SKM-1 treated with dmso at 0.1 percent for 144 hours (cell line): ENCODE measurements at regions not wholly inside any gene's neighbourhood (a gene's known extent, or its start where the extent isn't known, plus 50 kb on each side); places are given as distances from the start of the nearest gene placed in this dataset.

Source experiments
- DNase-seq: peaks from one replicate; lab custom pipeline; 2025; ENCODE audit not compliant: unreplicated experiment; lab: John Stamatoyannopoulos, UW

DNA sequence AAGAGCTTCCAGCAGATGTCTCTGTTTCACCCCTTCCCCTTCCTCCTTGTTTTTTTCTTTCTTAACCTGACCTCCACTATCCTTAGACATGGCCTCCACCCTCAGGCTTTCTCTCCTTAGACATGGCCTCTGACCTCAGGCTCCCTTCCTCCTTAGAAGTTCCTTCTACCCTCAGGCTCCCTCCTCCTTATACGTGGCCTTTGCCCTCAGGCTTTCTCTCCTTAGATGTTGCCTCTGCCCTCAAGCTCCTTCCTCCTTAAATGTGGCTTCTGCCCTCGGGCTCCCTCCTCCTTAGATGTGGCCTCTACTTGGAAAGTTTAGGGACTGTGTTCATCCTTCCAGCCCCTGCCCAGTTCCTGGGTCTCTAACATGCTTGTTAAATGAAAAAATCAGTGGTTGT is 180.4 kb upstream of the S1PR3 start:
- no peak for DNase-seq

DNA sequence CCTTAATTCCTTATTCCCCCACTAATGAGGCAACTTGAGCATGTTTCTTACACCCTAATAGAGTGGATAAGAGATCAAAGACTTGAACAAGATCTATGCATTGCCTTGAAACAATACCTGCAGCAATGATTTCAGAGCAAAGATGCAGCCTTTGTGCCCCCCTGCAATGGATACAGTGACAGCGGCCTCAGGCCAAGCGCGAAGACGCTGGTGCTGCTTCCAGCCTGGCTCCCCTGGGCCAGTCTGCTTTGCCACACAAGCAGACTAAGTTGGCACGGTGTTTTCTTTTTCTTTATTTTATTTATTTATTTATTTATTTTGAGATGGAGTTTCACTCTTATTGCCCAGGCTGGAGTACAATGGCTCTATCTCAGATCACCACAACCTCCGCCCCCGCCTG is 179.8 kb upstream of the S1PR3 start:
- no peak for DNase-seq

DNA sequence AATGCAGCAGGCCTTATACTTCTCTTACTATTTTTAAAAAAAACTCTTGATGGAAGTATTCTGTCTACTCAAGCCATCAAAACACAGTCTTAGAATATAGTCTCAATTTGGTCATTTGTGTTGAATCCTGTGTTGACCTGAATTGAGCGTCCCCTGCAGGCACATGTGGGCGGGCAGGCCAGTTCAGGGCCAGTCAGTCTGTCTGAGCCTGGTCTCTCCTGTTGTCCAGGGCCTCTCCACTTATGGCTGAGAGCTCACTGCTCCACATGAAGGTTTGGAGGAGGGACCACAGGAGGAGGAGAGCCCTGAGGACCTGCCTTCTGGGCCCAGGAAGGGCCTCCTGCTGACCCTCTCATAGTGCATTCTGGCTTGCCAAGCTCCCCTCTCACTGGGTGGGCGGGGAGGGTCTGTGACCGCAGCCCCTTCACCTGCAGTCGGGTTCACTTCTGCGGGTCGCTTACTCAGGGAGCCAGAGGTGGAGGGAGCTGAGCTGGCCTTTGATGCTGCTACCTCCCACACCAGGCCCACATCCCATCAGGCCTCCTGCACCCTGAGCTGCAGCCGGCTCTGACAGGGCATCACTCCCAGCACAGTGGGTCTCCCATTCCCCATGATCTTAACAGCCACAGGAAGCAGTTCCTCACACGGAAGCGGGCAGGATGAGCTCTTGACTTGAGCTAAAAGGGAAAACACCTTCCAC is 178.2 kb upstream of the S1PR3 start:
- no peak for DNase-seq

DNA sequence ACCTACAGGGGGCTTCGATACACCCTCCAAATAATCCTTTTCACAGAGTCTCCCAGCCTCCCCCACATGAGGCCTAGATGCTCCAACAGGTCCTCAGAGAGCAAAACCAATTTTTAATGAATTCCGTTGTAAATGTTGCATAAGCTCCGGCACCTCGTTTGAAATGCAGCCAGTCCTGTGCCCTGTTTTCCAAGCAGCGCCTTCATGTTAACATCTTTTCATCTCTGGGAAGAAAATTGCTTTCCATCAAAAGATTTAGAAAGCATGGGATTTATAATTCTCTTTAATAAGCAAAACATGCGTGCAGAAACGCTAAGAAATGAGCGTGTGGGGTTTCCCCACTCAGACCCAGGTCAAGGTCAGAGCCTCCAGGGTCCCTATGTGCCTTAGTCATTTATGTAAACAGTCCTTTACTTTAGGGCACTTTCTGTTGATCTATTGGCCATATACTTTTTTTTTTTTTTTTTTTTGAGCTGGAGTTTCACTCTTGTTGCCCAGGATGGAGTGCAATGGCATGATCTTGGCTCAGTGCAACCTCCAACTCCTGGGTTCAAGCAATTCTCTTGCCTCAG is 177.5 kb upstream of the S1PR3 start:
- DNase-seq = no peak

DNA sequence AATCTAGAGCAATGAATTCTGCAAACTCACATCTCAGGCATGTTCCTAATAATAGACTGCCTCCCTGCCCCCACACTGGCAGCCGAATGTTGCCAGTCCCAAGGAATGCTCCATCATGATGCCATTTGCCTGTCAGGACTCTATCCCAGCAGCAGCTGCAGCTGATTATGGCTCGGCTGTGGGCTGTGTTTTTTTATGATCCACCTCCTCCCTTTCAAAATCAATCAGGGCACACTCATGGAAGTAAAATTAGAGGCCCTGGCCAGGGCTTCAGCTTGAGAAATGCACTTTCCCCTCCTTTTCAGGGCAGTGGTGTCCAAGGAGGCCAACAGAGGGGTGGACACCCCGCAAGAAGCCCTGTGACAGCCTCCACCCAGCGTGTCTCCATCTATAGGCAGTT is 176.7 kb upstream of the S1PR3 start:
- no peak for DNase-seq

DNA sequence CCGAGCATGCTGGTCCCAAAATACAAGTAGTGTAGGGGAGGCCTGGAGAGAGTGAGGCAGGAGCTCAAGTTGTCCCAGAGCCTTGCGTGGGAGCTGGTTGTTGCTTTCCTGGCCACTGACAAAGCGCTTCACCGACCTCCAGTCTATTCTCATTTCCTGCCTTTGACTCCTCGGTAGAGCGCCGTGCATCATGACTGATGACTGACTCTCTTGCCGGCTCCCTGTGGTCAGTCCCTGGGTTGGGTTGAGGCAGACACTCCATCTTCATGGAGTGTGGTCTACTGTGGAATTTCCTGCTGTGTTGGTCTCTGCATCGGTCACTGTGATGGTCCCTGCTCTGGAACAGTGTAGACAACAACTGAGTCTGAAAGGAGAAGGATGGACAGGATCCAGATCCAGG is 175.1 kb upstream of the S1PR3 start:
- no peak for DNase-seq

DNA sequence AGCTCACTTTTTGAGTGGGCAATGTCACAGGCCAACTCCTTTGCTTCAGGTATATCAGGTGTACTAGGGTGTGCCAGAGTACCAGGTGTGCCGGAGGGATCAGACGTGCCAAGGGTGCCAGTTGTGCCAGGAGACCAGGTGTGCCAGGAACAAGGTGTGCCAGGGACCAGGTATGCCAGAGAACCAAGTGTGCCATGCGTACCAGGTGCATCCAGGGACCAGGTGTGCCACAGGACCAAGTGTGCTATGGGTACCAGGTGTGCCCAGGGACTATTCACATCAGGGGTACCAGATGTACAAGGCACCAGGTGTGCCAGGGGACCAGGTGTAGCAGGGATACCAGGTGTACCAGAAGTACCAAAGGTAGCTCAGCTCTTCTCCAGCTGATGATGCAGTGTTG is 174.7 kb upstream of the S1PR3 start:
- no peak for DNase-seq

DNA sequence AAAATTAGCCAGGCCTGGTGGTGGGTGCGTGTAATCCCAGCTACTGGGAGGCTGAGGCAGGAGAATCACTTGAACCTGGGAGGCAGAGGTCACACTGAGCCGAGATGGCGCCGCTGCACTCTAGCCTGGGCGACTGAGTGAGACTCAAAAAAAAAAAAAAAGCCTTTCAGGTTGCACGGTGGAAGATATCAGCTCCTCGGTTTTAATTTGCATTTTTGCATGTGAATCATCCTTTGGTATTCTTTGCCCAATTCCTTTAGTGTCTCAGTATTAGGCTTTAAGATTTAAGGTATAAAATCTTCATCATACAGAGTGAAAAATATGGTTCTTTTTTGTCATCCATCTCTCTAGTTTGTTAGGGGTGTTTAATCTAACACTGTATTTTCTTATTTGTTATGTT is 173.6 kb upstream of the S1PR3 start:
- DNase-seq = no peak

DNA sequence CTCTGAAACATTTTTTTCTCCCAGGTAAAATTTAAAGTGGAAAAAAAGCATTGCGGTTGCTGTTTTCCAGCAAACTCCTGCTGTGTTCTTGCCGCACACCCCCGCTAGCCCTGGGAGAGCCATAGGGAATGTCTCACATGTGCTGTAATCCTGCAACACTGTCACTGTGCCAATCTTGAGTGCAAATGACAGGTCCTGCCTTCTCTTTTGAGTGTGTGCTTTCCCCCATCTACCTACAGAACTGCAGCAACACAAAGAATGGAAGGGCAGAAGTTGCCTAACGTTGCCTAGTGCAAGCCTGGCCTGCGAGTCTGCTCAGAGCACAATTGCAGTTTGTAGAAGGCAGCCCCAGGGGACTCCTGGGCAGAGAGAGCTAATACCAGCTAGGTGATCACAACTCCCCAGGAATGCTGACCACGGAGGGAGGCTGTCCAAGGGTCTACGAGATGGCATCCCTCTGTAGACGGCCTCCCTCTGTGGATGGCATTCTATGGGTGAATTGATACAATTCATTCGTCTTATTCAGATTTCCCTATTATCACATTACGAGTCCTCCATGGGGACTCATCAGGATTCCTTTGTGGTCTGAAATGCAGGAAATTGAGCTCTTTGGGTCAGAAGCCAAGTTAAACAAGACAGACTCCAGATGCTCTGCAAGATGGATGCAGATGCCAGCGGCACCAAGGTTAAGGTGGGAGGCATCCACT is 172.6 kb upstream of the S1PR3 start:
- no peak for DNase-seq

DNA sequence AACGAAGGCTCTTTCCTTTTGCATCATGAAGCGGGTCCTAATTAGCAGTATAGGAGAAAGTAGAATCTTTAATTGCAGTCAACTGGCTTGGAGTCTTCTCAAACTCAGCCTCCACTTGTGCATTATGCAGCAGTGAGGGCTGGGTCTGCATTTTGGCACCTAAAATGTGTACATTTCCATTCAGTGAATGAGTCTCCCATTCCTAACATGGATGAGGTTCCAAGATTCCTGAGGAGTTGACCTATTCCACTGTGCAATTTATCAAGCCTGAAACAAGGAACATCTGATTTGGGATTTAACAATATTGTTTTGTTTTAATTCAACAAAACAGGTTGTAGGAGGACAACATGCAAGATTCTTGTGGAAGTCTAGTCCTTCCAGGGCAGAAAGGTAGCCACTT is 171.8 kb upstream of the S1PR3 start:
- DNase-seq = no peak

DNA sequence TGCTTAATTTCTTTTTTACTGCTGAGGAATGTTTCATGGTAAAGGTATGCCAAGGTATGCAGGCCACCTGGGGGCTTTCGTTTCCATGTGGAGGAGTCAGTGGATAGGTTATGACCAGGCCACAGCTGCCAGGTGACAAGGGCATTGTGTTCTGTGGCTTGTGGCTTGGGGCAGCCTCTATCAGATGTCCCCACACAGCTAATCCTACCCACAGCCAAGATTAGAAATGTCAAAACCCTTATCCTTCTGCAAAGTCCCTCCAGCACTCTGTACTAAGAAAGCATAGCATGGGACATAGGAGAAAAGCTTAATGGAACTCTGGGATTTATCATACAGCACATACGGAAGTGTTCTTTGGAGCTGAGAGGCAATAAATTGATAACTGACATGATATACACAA is 171.2 kb upstream of the S1PR3 start:
- no peak for DNase-seq

DNA sequence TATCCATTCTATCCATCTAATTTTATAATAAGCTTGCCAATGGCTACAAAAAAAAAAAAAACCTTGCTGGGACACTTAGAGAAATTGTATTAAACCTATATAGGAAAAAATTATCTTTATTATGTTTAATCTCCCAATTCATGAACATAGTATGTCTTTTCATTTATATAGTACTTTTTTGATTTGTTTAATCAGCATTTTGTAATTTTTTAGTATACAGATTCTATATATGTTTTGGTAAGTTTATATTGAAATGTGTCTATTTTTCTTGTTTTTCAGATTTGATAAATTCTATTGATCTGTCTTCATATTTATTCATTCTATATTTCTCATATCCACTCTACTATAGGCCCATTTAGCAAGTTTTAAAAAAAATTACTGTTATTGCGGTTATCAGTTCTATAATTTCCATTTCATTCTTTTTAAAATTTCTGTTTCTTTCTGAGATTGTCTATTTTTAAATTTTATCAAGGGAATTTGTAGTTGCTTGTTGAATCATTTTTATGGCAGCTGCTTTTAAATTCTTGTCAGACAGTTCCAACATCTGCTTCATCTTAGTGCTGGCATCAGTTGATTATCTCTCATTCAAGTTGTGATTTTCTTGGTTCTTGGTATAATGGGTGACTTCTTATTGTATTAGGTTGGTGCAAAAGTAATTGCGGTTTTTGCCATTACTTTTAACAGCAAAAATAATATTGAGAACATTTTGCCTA is 170.1 kb upstream of the S1PR3 start:
- DNase-seq = no peak

DNA sequence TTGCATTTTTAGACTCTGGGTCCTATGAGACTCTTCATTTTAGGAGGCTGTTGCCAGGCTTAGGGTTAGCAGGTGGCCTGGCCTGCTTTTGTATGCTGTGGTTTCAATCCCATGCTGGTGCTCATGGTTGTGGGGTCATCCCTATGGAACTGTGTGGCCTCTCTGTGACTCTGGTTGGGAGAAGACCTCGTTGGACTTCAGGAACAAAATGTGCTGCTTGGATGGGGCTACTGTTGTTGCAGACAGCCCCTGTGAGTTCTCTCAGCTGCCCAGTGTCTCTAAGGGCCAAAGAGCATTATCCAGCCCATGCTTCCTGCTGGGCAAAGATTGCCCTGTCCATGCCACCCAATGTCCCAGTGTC is 169.5 kb upstream of the S1PR3 start:
- DNase-seq = no peak

DNA sequence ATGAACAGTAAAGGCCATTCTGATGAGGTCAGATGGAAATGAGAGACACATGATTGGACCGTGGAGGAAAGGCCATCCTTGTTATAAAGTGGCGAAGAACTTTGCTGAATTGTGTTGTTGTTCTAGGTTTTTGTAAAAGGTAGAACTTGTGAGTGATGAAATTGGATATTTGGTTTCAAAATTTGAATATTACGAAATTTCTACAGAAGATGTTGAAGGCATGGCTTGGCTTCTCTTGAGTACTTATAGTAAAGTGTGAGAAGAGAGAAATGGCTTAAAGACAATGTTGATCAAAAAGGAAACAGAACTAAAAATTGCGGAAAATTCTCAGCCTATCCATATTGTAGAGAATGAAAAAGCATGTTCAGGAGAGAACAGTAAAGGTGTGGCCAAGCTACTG is 166.6 kb upstream of the S1PR3 start:
- no peak for DNase-seq

DNA sequence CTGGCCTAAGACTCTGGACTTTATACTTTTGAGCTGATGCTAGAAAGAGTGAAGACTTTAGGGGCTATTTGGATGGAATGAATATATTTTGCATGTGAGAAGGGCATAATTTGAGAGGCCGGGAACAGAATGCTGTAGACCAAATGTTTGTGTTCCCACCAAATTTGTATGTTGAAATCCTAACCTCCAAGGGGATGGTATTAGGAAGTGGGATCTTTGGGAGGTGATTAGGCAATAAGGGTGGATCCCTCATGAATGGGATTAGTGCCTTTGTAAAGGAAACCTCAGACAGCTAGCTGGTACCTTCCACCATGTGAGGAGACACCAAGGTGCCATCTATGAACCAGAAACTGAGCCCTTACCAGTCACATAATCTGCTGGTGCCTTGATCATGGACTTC is 165.1 kb upstream of the S1PR3 start:
- DNase-seq = no peak

DNA sequence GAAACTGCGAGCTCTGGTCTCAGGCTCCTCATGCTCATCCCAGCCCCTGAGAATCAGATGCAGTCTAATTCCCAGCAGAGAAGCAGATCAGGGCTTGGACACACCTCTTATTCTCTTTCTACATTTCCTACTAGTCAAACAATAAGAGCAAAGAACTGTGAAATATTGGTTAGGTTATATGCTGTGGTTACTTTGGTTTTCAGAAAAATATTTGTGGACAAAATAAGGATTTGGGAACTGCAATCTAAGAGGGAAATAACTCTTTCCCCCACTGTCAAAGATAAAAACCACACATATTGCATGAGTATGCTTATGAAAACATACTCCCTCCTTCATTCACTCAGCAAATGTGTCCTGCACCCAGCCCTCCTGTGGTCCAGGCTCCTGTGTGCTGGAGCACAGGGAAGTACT is 164.5 kb upstream of the S1PR3 start:
- DNase-seq = no peak

DNA sequence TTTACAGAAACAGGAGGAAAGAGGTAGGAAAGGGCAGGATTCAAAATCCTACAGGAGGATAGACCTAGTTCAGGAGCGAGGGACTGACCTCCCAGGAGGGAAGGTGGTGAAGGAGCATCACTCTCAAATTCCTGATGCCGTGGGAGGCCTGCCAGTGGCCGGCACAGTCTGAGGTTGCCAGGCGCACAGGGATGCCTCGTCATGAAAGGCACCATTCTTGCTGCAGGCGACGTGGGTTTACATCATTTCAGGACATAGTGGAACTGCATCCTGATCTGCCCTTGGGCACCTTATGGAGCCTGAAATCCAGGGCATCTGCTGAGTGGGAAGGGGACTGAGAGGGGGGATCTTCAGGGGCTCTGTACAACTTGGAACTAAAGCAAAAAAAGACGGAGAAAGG is 163.2 kb upstream of the S1PR3 start:
- DNase-seq = no peak

DNA sequence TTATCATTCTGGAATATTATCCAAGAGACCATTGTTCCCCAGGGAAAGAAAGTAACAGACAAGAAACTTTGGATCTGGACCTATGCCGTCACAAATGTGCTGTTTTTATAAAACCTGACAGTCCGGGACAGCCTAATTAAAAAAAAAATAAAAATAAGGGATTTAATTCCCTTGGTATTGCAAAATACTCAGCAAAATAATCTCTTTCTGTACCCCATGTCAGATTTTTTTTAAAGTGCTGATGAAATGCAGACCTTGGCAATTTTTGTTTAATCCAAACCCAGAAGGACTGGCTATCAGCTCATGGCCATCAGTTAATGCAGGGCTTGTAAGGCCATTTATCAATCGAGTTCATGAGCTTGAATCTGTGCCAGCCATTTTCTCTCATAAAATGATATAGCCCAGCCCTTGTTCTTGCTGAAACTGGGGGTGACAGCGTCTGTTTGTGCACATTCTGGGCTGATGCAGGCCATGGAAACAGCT is 162.7 kb upstream of the S1PR3 start:
- no peak for DNase-seq

DNA sequence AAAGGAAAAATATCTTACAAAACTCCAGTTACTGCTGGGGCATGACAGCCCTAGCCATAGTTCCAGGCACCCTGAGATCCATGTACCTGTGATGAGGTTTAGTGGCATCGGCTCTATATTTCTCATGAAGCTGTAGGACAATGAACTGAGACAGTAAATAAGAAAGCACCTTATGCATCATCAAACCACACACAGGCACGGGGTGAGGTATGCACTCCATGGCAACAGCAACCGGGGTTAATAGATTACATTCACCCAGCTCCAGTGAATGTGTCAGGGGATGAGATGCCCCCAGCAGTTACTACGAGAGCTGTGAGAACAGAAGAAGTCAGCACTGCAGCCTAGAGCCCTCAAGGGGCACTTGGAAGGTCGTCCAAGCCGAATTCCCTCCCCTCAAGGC is 162.0 kb upstream of the S1PR3 start:
- no peak for DNase-seq

DNA sequence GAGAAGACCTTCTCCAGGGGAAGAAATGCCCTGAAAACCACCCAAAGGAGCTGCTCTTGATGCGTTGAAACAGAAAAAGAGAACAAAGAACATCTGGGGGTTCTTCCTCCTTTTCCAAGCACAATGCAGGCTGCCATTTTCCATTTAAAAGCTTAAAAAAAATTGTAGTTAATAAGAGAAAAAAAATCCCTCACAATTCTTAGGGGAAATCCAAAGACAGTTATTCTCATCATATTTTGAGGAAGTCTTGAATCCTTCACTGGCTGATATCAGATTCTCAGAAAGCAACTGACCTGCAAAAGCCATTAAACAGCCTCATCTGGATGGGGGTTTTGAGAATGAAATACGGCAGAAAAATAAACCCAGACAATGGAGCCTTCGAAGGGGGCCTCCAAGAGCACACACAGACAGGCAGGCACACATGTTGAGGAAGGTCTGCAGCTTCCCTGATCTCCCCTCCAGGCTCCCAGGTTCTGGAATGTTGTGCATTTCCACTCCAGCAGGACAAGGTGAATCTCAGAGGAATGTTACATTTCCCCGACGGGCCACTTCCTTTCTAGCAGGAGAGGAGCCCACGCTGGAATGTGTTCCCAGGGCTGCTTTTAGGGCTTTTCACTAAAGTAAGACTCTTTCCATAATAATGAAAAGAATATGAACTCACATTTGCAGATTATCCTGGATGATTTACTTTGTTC is 159.4 kb upstream of the S1PR3 start:
- DNase-seq = no peak

DNA sequence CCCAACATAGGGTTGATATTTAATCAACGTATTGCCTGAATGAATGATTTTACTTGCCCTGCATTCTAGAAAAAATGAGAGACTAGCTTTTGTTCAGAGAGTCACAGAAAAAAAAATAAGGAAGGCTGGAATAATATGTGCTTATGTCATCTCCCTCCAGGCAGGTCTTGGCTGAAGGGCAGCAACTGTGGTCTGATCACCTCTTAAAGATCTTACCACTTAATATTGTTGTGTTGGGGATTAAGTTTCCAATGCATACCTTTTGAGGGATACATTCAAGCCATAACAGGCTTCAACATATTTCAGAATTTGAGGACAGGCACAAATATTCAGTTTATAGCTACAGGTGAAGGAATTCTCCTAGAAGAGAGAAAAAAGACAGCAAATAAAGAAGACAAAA is 157.3 kb upstream of the S1PR3 start:
- no peak for DNase-seq
